DMS79 treated with DMSO at 0.1 percent for 48 hours (cell line): ENCODE measurements at regions not wholly inside any gene's neighbourhood (a gene's known extent, or its start where the extent isn't known, plus 50 kb on each side); places are given as distances from the start of the nearest gene placed in this dataset.

Experiments
- DNase-seq: peaks from one replicate; lab custom pipeline; 2025; lab: John Stamatoyannopoulos, UW

GRCh38 chr14:94924189-94924588 is 154.3 kb upstream of the GSC start:
- no peak for DNase-seq

- DNase-seq: no peak
Observed at GRCh38 chr14:94923786-94924185, 153.9 kb upstream of the GSC start.

- DNase-seq: no peak
Observed at GRCh38 chr14:94922595-94923239, 152.8 kb upstream of the GSC start.

GRCh38 chr14:94921882-94922585 is 152.1 kb upstream of the GSC start:
- no peak for DNase-seq

GRCh38 chr14:94921456-94921855 is 151.5 kb upstream of the GSC start:
- DNase-seq: no peak

- no peak for DNase-seq
Observed at GRCh38 chr14:94919896-94920295, 150.0 kb upstream of the GSC start.

GRCh38 chr14:94918896-94919295 is 149.0 kb upstream of the GSC start:
- no peak for DNase-seq

GRCh38 chr14:94917041-94917600 is 147.2 kb upstream of the GSC start:
- no peak for DNase-seq

GRCh38 chr14:94914191-94914590 is 144.3 kb upstream of the GSC start:
- no peak for DNase-seq

- no peak for DNase-seq
Observed at GRCh38 chr14:94907626-94908261, 137.8 kb upstream of the GSC start.

GRCh38 chr14:94906991-94907587 is 137.2 kb upstream of the GSC start:
- DNase-seq: no peak

- no peak for DNase-seq
Observed at GRCh38 chr14:94906577-94906976, 136.7 kb upstream of the GSC start.

GRCh38 chr14:94904636-94905035 is 134.7 kb upstream of the GSC start:
- no peak for DNase-seq

GRCh38 chr14:94903883-94904282 is 134.0 kb upstream of the GSC start:
- DNase-seq: no peak

GRCh38 chr14:94903338-94903737 is 133.4 kb upstream of the GSC start:
- no peak for DNase-seq

- DNase-seq: no peak
Observed at GRCh38 chr14:94897561-94897960, 127.6 kb upstream of the GSC start.

GRCh38 chr14:94897082-94897481 is 127.2 kb upstream of the GSC start:
- DNase-seq: no peak

- DNase-seq: no peak
Observed at GRCh38 chr14:94893411-94894160, 123.7 kb upstream of the GSC start.

- no peak for DNase-seq
Observed at GRCh38 chr14:94890785-94891184, 120.9 kb upstream of the GSC start.

GRCh38 chr14:94889520-94890312 is 119.8 kb upstream of the GSC start:
- no peak for DNase-seq

GRCh38 chr14:94888121-94888520 is 118.2 kb upstream of the GSC start:
- no peak for DNase-seq
